Small intestine (tissue), 7 donors: ENCODE measurements at regions not wholly inside any gene's neighbourhood (a gene's known extent, or its start where the extent isn't known, plus 50 kb on each side); places are given as distances from the start of the nearest gene placed in this dataset.

ENCODE experiments used
- DNase-seq, 2 donors: peaks; one replicate each; pipeline versions ENCODE4 v3.0.0 to v3.0.0-alpha.2; 2013
- FAIRE-seq: peaks from 2 replicates; lab custom pipeline; 2012; peaks lifted over from hg19 to GRCh38; lab: Jason Lieb, UNC
- H3K27ac ChIP-seq, 3 donors: one replicate each; pipeline ENCODE4 v1.5.1; 2013; ENCODE audit warnings: low read length in 2 of 3, mild to moderate bottlenecking in 2 of 3, control low read depth in 1 of 3, inconsistent platforms in 1 of 3, low read depth in 1 of 3, moderate library complexity in 1 of 3
- H3K27me3 ChIP-seq, 3 donors: one replicate each; pipeline ENCODE4 v1.6.1; 2013; ENCODE audit warnings: low read length in 3 of 3, inconsistent platforms in 1 of 3; ENCODE audit not compliant: control insufficient read depth in 3 of 3, insufficient read depth in 3 of 3
- H3K36me3 ChIP-seq, 3 donors: one replicate each; pipeline ENCODE4 v1.6.1; 2013; ENCODE audit warnings: low read length in 3 of 3, inconsistent platforms in 1 of 3, low read depth in 1 of 3, mild to moderate bottlenecking in 1 of 3, moderate library complexity in 1 of 3; ENCODE audit not compliant: control insufficient read depth in 3 of 3, insufficient read depth in 2 of 3
- H3K4me1 ChIP-seq, 3 donors: one replicate each; pipeline ENCODE4 v1.6.1; 2013; ENCODE audit warnings: low read length in 2 of 3, inconsistent platforms in 1 of 3, low read depth in 1 of 3, mild to moderate bottlenecking in 1 of 3, moderate library complexity in 1 of 3; ENCODE audit not compliant: control insufficient read depth in 3 of 3, insufficient read depth in 2 of 3
- H3K4me3 ChIP-seq, 3 donors: one replicate each; pipeline ENCODE4 v1.5.1; 2013; ENCODE audit warnings: low read length in 3 of 3, control low read depth in 1 of 3, inconsistent platforms in 1 of 3, low read depth in 1 of 3, mild to moderate bottlenecking in 1 of 3, moderate library complexity in 1 of 3
- H3K9me3 ChIP-seq, 2 donors: one replicate each; pipeline ENCODE4 v1.6.1; 2013; ENCODE audit warnings: low read depth in 1 of 2, low read length in 1 of 2; ENCODE audit not compliant: control insufficient read depth in 2 of 2, insufficient read depth in 1 of 2
- WGBS, 3 donors: extraction: QIAGEN DNeasy Blood & Tissue Kit; methylation state at CpG; one replicate each; pipeline ENCODE4 v1.1.7; 2013; 5-methylcytosine and 5-hydroxymethylcytosine counted together
- donor health status: healthy with polysubstance abuse.
- donor health status: control.
- donor health status: control.
- donor health status: Bipolar disorder and iron deficiency.
- donor health status: healthy.

DNA sequence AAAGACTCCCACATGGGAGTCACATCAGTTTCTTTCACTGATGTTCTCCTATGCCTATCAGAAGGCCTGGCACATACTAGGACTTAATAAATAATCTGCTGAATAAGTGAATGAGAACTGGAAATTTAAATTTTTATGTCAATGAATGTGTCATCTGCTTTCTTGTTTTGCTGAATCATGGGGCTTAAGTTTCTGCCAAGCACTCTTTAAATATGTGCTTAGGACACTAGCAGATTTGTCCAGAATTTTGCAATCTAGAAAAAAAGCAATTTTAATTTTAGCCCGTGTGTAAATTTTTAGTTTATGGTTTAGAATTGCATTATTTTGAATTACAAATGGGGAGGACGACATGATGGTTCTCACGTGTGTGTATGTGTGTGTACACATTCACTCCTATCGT lies 803.1 kb downstream of the USP25 start:
- DNase-seq: no peak
- FAIRE-seq: no peak
- H3K4me1 ChIP-seq: no peaks in the 10 kb centered on the region
- WGBS, 3 donors: 75 to 82% (median 80%) methylated on average over 4 of the region's 4 CpGs
- peaks cover 0 to 4% of the 10 kb centered on the region in 2 donors for H3K9me3 ChIP-seq
- H3K27me3 ChIP-seq: no peaks in the 10 kb centered on the region
- H3K27ac ChIP-seq: no peak overlapping the region
- H3K4me3 ChIP-seq: no peak overlapping the region
- no peaks in the 10 kb centered on the region for H3K36me3 ChIP-seq

DNA sequence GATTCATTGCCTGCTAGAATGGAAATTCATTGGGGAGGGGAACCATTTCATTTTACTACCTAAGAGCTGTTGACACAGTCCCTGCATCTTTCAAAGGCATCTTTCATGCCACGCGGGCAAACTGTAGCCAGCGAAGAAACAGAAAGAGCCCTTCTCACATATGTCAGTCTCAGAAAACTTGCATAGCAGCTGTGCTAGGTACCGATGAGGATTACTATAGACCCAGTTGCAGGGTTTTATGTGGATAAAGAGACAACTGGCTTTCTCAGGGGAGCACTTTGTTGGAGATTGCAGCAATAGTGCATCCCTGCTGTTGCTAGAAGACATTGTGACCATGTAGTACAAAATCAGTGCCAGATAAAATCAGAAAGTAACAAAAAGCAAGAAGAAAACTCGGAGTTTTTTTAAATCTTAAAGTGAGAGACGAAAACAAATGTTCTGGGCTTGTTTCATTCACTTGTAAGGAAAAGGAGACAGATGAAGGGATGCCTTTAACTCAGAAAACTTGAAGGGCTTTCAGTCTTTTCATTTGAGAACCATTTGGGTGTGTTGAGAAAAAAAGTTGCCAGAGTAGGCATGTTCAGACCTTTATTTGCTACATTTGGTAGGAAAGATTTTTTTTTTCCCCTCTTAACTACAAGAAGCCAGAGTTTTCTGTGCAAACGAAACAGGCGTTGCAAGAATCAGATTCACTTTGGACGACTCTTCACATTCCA lies 804.1 kb downstream of the USP25 start:
- H3K4me3 ChIP-seq: peak overlapping the region in 1 of 3 donors; percentile 3
- WGBS, 3 donors: 63 to 72% (median 64%) methylated on average over 9 of the region's 9 CpGs

DNA sequence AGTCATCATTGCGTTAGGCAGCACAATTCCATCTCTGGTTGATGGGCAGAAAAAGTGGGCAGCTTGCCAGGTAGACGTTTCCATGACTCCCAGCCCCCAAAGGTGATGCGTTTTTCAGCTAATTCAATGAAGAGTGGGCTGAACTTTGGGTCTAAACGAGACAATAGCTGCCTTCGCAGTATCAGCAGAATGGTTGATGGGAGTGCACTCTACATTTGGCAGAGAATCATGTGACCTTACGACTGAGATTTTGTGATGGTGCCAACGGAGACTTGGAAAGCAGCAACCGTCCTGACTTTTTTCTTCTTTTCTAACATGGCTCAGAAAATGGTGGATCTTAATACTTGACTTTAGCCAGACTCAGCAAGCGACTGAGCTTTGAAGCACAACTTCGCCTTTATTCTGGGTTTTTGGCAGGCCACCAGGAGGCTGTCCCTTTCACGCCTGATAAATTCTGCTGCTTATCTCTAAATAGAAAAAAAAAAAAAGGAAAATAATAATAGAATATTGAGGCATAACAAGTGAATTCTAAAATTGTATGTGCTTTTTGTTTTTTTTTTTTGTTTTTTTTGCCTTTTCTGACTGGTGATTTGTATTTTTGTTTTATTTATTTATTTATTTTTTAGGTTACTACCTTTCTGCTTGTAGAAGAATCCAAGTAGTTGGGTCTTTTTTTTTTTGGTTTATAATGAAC lies 804.8 kb downstream of the USP25 start:
- H3K4me3 ChIP-seq: peak overlapping the region in 1 of 3 donors; percentile 3
- 62 to 70% (median 69%) methylated on average over 11 of the region's 11 CpGs for WGBS, 3 donors
- FAIRE-seq: no peak

More for the DNA sequence above, 804.1 kb downstream of the USP25 start:
- peaks cover 0 to 2% of the 10 kb centered on the region in 2 donors for H3K9me3 ChIP-seq
- FAIRE-seq: no peak
- H3K27me3 ChIP-seq: no peaks in the 10 kb centered on the region
- no peaks in the 10 kb centered on the region for H3K4me1 ChIP-seq
- H3K36me3 ChIP-seq: no peaks in the 10 kb centered on the region
- H3K27ac ChIP-seq: no peak overlapping the region
- peak in 1 of 2 donors; percentile 0 for DNase-seq

DNA sequence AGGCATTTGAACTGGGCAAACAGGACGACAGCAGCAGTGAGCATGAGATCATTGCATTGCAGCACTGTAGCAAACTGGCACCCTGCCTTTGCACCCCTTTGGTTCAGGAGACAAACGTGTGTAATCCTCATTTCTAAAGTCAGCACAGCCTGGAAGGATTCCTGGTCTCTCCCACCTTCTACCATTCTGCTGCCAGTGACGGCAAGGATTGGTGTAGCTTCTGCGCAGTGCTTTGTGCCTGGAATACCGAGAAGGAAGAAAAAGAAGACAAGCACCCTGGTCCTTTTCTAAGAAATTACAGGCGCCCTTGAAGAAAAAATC lies 805.3 kb downstream of the USP25 start:
- 60 to 69% (median 65%) methylated on average over 6 of the region's 6 CpGs for WGBS, 3 donors

More for the DNA sequence above, 804.8 kb downstream of the USP25 start:
- Histone ChIP-seq H3K36me3 (no peaks in the 10 kb centered on the region), H3K27ac (peak overlapping the region in 1 of 3 donors; percentile 8), H3K4me1 (no peaks in the 10 kb centered on the region), H3K27me3 (no peaks in the 10 kb centered on the region), H3K9me3 (peaks cover 0 to 2% of the 10 kb centered on the region in 2 donors)
- no peak for DNase-seq

DNA sequence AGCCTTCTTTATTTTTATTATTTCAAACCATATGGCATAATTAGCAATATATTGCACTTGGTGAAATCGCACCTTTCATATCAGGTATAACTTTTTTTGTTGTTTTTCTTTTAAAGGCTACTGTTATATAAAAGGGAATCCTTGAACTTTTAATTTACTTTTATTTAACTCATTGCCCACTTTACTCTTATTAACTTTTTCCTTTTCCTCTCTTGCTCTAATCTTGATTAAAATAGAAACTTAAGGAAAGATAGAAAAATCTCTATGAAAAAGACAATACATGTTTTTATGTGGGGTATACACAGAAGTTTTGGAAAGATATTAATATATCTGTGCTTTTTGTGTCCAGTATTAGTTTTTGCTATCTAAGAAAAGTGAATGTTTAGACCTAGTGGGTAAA lies 805.8 kb downstream of the USP25 start:
- DNase-seq (no peak), FAIRE-seq (no peak)
- WGBS, 3 donors: 79 to 82% (median 79%) methylated on average over 1 of the region's 1 CpG
- Histone ChIP-seq H3K27me3 (no peaks in the 10 kb centered on the region), H3K4me3 (no peak overlapping the region), H3K27ac (no peak overlapping the region), H3K4me1 (no peaks in the 10 kb centered on the region), H3K9me3 (peaks cover 0 to 2% of the 10 kb centered on the region in 2 donors), H3K36me3 (no peaks in the 10 kb centered on the region)

More for the DNA sequence above, 805.3 kb downstream of the USP25 start:
- no peak for FAIRE-seq
- no peaks in the 10 kb centered on the region for H3K36me3 ChIP-seq
- peaks cover 0 to 2% of the 10 kb centered on the region in 2 donors for H3K9me3 ChIP-seq
- no peak for DNase-seq
- H3K4me3 ChIP-seq: no peak overlapping the region
- no peaks in the 10 kb centered on the region for H3K27me3 ChIP-seq
- no peaks in the 10 kb centered on the region for H3K4me1 ChIP-seq
- peak overlapping the region in 1 of 3 donors; percentile 22 for H3K27ac ChIP-seq

DNA sequence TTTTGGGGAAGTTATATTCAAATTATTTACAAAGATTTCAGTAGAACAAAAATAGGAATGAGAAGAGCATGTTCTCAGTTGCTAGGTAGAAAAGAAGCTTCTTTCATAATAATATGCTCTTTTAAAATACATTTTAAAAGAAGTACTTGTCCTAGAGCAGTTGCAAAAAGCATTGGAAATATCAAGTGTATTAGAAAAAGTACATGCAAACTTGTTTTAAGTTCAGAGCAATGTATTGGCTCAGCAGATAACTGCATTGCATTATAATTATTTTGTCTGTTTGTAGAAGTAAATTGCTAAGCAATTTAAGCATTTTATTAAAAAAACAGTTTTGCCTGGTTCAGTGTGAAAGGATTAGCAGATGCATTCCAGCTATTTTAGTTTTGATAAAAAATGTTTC lies 806.4 kb downstream of the USP25 start:
- Histone ChIP-seq H3K36me3 (no peaks in the 10 kb centered on the region), H3K27me3 (no peaks in the 10 kb centered on the region), H3K9me3 (peaks cover 0 to 2% of the 10 kb centered on the region in 2 donors), H3K4me3 (no peak overlapping the region), H3K27ac (no peak overlapping the region), H3K4me1 (no peaks in the 10 kb centered on the region)
- no peak for DNase-seq
- FAIRE-seq: no peak

DNA sequence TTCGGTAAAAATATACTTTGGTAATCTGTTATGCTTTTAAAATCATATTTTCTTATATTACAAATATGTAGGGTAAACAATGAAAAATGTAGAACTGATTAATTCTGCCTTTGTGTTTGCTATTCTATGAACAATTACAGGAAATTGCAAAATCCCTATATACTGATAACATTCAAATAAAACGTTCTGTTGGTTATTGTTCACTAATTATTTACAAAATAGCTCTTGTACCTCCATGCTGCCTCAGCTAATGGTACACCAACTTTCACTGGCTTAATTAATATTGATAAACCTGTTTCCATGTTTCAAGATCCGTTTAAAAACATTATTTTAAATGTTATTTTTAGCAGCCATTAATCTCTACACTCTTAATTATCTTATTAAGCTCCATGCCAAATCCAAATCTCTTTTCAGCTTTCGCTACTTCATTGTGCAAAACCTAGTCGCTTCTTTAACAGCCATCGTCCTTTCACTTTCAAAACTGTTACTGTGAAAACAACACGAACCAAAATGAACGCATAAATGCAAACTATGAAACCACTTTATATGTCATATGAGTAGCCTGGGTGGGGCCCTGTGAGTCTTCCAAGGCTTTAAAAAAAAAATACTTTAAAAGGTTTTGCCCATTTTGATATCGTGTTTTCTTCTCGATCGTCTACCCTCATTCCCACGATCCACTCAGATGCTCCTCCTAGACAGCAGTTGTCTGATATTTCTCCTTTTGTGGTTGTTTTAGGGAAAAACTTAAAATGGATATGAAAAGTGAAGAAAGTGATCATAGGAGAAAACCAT lies 807.1 kb downstream of the USP25 start:
- no peaks in the 10 kb centered on the region for H3K27me3 ChIP-seq
- H3K4me1 ChIP-seq: no peaks in the 10 kb centered on the region
- H3K4me3 ChIP-seq: peak overlapping the region in 1 of 3 donors; percentile 8
- H3K9me3 ChIP-seq: peaks cover 0 to 2% of the 10 kb centered on the region in 2 donors
- H3K36me3 ChIP-seq: no peaks in the 10 kb centered on the region
- FAIRE-seq: no peak
- WGBS, 3 donors: 69 to 79% (median 77%) methylated on average over 12 of the region's 12 CpGs
- no peak for DNase-seq
- H3K27ac ChIP-seq: no peak overlapping the region

DNA sequence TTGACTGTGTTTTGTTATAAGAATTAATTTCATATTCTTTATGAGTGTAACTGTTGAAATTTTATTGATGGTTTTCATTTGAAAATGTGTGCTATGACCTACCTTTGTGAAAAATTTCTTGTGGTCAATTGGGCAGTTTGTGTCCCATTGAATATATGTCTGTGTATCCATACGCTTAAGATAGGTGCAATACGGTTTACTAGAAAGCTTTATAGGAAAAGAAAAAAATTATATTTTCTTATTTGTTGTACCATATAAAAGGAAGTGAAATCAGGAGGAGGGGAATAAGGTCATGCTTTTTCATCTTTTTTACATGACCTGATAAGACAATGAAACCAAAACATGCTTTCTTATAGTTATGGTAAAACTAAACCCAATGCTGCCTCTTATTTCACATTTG lies 807.7 kb downstream of the USP25 start:
- 84 to 94% (median 85%) methylated on average over 2 of the region's 2 CpGs for WGBS, 3 donors
- no peaks in the 10 kb centered on the region for H3K4me1 ChIP-seq
- H3K36me3 ChIP-seq: no peaks in the 10 kb centered on the region
- no peaks in the 10 kb centered on the region for H3K27me3 ChIP-seq
- DNase-seq (no peak), FAIRE-seq (no peak)
- H3K9me3 ChIP-seq: peaks cover 0 to 2% of the 10 kb centered on the region in 2 donors
- H3K4me3 ChIP-seq: no peak overlapping the region
- H3K27ac ChIP-seq: no peak overlapping the region
